ENCODE measurements at regions not wholly inside any gene's neighbourhood (a gene's known extent, or its start where the extent isn't known, plus 50 kb on each side); places are given as distances from the start of the nearest gene placed in this dataset.

DNA sequence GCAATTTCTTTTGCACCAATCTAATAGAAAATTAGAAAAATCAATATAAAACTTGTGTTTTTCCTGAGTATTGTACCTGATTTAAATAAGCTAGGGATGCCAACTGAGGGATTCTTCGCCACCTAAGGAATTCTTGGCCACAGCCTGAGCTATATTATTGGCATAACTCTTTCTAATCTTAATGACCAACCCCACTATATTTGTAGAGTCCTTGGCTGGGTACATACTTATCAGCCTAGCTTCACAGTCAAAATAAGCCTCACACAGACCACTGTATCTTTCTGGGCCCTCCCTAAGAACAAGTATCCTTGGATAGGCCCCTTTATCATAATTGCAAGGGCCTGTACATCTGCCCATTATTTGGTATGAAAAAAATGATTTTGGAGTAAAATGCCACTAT lies 247.1 kb downstream of the DUSP6 start:
- no peak for TF ChIP-seq CTCF (IDR thresholded peaks at IDR 0.05; ENCODE audit: poor library complexity)
- no peak for TF ChIP-seq EZH2phosphoT487 (IDR thresholded peaks at IDR 0.05; ENCODE audit: low read depth, severe bottlenecking, unreplicated experiment)

Data from hepatocyte (in vitro differentiated cells).